Activated gamma-delta T cell treated with anti-CD3 and anti-CD28 coated beads, Interleukin-2, amount 50 U/mL, for 16 hours (primary cell): ENCODE measurements at regions not wholly inside any gene's neighbourhood (a gene's known extent, or its start where the extent isn't known, plus 50 kb on each side); places are given as distances from the start of the nearest gene placed in this dataset.

ENCODE experiments used
- DNase-seq: peaks from one replicate; pipeline ENCODE4 v3.0.0-alpha.2; 2020; ENCODE audit warnings: low read depth

- DNase-seq: no peak
Observed at GRCh38 chr21:16181018-16181417, 451.2 kb downstream of the USP25 start.

- DNase-seq: no peak
Observed at GRCh38 chr21:16185766-16186165, 456.0 kb downstream of the USP25 start.

GRCh38 chr21:16186742-16187141 is 457.0 kb downstream of the USP25 start:
- no peak for DNase-seq

GRCh38 chr21:16187603-16188301 is 458.0 kb downstream of the USP25 start:
- no peak for DNase-seq

DNA sequence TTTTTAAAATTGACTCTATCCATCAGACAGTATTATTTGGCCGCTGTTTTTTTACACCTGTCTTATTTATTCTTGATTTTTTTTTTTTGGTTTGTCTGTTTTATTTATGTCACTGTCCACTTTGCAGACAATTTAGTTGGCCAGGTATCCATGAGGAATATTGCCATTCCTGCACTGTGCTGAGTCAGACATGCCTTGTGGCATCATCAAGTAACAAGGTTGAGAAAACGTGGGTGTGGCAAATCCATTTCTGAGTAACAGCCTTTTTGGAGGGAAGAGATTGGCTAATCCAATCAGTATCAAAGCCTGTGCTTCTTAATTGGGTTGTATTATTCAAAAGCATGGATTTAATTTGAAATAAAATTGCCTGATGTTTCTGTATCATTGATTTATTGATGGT is 463.1 kb downstream of the USP25 start:
- DNase-seq: no peak

GRCh38 chr21:16193496-16194094 is 463.8 kb downstream of the USP25 start:
- no peak for DNase-seq

DNA sequence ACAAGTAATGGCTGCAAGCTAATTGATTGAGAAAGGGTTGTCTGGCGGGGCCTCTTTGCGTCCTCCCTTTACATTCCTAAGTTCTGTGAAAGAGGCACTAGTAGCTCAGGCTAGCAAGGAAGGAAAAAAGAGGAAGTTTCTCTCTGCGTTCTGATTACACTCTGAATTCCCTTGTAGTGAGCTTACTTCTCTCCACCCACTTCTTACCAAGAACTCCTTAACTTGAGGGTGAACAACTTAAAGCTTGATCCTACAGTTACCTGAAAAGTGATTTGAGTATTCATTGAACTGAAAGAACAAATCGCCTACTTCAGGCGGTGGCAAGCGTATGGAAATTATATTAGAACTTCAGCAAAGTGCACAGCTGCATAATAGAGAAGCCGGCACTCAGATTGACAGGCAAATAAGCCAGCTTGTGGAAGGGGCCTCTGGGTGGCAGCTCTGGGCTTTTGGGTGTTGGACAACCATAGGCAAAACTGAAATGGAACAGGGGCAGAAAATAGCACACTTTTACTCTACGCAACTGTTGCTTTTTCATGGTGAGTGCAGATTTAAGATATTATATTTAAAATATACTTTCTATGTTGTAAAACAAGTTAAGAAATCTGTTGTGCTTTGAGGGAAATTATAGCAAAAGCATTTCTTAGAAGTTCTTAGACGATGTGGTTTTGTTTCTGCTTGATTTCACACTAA is 464.5 kb downstream of the USP25 start:
- DNase-seq: no peak

- no peak for DNase-seq
Observed at GRCh38 chr21:16194788-16195537, 465.2 kb downstream of the USP25 start.

GRCh38 chr21:16195538-16195910 is 465.7 kb downstream of the USP25 start:
- no peak for DNase-seq

DNA sequence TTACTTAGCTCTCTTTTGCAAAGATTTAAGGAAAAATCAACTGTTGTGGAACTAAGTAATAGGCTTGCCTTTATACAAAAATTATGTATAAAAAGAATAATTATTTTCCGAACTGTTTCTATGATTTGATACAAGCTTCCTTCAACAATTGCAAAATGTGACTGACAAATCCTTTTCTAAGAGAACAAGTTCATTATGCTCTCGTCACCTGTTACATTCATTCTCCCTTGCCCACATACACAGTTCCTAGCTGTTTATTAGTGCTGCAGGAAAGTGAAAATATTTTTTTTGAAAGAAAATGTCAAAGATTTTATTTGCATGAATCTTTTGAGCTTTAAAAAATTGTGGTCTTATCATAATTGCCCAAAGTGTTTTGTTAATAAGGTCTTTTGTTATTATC is 466.2 kb downstream of the USP25 start:
- no peak for DNase-seq

DNA sequence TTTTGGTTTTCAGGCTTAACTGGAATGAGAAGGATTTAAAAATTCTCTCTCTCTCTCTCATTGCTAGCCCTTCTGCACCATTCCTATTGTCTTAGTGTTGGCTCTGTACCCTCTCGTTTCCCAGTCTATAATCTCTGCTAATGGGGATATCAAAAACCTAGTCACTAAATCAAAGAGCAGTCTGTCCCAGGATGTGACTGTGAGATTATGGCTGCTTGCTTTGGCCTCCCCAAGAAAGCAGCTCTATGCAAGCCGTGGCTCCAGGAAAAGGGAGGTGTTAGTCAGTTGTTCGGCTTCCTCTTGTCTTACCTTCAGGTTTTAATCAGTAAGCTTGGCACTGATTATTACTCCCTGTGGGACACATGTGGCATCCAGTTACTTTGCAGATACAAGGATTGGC is 468.8 kb downstream of the USP25 start:
- DNase-seq: no peak

DNA sequence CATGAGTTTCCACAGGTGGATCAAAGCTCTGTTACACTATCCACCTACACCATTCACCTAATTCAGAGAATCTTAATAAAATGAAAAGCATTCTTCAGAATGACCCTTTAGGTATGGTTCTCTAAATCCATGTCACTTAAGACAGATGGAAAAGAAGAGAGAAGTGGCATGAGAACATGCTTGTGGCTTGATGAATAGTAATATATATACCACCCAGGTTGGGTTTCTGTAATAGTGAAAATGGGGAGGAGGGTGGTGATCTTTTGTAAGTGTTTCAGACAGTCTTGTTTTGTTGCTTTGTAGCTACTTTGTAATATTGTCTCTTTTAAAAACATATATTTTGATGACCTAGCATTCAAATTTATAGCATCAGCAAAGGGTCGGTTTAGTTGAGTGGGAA is 469.8 kb downstream of the USP25 start:
- DNase-seq: no peak

- DNase-seq: no peak
Observed at GRCh38 chr21:16201718-16202117, 471.9 kb downstream of the USP25 start.

DNA sequence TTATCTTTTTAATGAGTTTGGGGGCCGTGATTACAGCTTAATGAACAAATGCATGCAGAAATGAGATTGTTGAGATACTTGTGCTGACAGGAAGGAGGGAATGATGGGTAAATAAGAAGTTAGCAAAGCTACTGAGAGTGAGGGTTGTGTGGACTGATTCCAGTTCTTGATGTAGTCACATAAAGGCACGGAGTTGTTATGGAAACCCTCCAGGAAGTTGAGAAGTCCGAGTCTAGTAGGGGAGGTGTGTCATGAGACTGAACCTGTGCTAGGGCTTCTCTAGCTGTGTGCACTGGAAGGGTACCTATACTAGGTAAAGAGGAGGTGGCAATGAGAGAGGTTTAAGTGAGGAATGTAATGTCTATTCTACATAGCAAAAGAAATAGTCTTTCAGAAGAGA is 475.7 kb downstream of the USP25 start:
- DNase-seq: no peak

- DNase-seq: no peak
Observed at GRCh38 chr21:16211339-16212303, 481.8 kb downstream of the USP25 start.

- DNase-seq: no peak
Observed at GRCh38 chr21:16213518-16213917, 483.7 kb downstream of the USP25 start.

- DNase-seq: no peak
Observed at GRCh38 chr21:16215193-16215592, 485.4 kb downstream of the USP25 start.

DNA sequence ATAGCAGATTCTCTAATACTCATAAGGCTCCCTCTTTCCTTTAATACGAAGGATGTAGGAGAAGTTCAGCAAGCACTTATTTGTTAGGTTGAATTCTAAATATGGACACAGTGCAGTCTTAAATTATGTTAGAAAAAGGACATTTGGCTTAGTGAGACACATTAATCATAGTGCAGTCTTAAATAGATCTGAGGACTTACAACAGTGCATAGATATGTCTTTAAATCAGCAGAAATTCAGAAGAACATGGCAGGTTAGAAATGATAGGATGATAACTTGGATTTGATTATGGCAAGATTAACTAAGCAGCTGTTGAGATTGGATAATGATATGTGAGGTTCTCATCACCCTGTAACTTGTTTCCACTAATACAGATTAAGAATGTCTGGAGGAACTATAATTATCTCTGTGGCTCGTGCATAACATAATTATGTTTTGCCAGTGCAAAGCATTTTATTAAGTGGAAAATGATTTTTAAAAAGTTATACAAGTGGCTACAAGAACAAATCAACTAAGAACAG is 485.9 kb downstream of the USP25 start:
- no peak for DNase-seq

DNA sequence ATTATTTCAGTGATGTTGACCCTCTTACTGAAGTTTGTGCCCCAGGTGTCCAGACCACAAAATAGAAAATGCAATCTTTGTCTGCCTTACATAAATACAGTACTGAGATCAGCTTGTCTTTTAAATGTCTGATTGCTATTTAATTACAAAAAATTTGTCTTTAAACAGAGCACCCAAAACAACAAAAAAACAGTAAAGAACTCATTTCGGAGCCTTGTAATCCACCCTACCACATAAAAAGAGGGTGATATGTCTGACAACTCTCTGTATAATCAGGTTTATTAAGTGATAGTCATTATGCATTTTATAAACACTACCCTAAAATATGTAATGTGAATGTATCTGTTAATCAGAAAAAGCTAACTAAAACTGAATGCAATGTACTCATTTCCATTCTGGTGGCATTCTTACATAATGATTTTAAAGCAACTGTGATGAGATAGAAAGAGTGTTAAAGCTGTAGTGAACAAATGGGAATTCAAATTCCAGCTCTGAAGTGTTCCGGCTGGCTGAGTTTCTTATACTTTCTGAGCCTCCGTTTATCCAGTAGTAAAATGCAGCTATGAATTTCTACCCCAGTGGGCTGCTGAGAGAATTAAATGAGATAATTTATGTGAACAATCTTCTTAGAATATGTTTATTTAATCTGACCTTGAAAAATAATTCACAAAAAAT is 486.6 kb downstream of the USP25 start:
- no peak for DNase-seq

GRCh38 chr21:16218682-16219343 is 489.0 kb downstream of the USP25 start:
- DNase-seq: no peak
